OCI-LY1 (cell line): ENCODE measurements at regions not wholly inside any gene's neighbourhood (a gene's known extent, or its start where the extent isn't known, plus 50 kb on each side); places are given as distances from the start of the nearest gene placed in this dataset.

Source experiments
- H2AFZ ChIP-seq: fragments of 200-600 bp; sonication (generic), shearing (Covaris generic); 2 replicates; pipeline ENCODE4 v1.6.0; 2014; ENCODE audit warnings: antibody characterized with exemption, mild to moderate bottlenecking, low read length
- H3F3A ChIP-seq: fragments of 200-600 bp; sonication (generic), shearing (Covaris generic); 2 replicates; pipeline ENCODE4 v1.6.0; 2014; ENCODE audit warnings: mild to moderate bottlenecking, antibody characterized with exemption, low read length, moderate library complexity; ENCODE audit not compliant: insufficient read depth
- H3K27ac ChIP-seq: fragments of 200-600 bp; sonication (generic); 2 replicates; pipeline ENCODE4 v1.5.1; 2014; ENCODE audit warnings: low read length, mixed run types, mild to moderate bottlenecking, low read depth; ENCODE audit not compliant: poor library complexity, severe bottlenecking
- H3K27me3 ChIP-seq: fragments of 200-600 bp; sonication (generic); 2 replicates; pipeline ENCODE4 v1.6.0; 2014; ENCODE audit warnings: antibody characterized with exemption, mild to moderate bottlenecking, low read length, moderate library complexity; ENCODE audit not compliant: insufficient read depth
- H3K36me3 ChIP-seq: fragments of 200-600 bp; sonication (generic); 2 replicates; pipeline ENCODE4 v1.6.1; 2014; ENCODE audit warnings: mild to moderate bottlenecking, antibody characterized with exemption, low read length, moderate library complexity, mixed read lengths; ENCODE audit not compliant: insufficient read depth
- H3K4me1 ChIP-seq: fragments of 200-600 bp; sonication (generic); 2 replicates; pipeline ENCODE4 v1.5.1; 2014; ENCODE audit warnings: mild to moderate bottlenecking, low read length, moderate library complexity; ENCODE audit not compliant: insufficient read depth, severe bottlenecking
- H3K4me2 ChIP-seq: fragments of 200-600 bp; sonication (generic), shearing (Covaris generic); 2 replicates; pipeline ENCODE4 v1.6.1; 2014; ENCODE audit warnings: low read length
- H3K4me3 ChIP-seq: fragments of 200-600 bp; sonication (generic); 2 replicates; pipeline ENCODE4 v1.5.1; 2014; ENCODE audit warnings: low read length, low read depth, mild to moderate bottlenecking, mixed read lengths; ENCODE audit not compliant: poor library complexity, severe bottlenecking
- H3K79me2 ChIP-seq: fragments of 200-600 bp; shearing (Covaris generic); 2 replicates; pipeline ENCODE4 v1.6.1; 2016; ENCODE audit warnings: mixed run types, low read length, mixed read lengths; ENCODE audit not compliant: insufficient read depth
- H3K9ac ChIP-seq: fragments of 200-600 bp; sonication (generic), shearing (Covaris generic); 2 replicates; pipeline ENCODE4 v1.6.1; 2014; ENCODE audit warnings: mild to moderate bottlenecking, low read length, mixed read lengths
- H3K9me2 ChIP-seq: fragments of 200-600 bp; sonication (generic), shearing (Covaris generic); 2 replicates; pipeline ENCODE4 v1.6.1; 2014; ENCODE audit warnings: low read depth, mild to moderate bottlenecking, low read length, mixed read lengths
- H3K9me3 ChIP-seq: fragments of 200-600 bp; shearing (Covaris generic); 2 replicates; pipeline ENCODE4 v1.6.1; 2014; ENCODE audit warnings: low read length, mixed read lengths
- H4K20me1 ChIP-seq: fragments of 200-600 bp; sonication (generic), shearing (Covaris generic); 2 replicates; pipeline ENCODE4 v1.6.0; 2016; ENCODE audit warnings: mild to moderate bottlenecking, low read length; ENCODE audit not compliant: insufficient read depth
- EZH2 ChIP-seq: fragments of 200-600 bp; sonication (generic), shearing (Covaris generic); IDR thresholded peaks from 2 replicates; pipeline ENCODE4 v1.8.0; 2017; ENCODE audit warnings: borderline replicate concordance, mixed run types, mild to moderate bottlenecking, antibody characterized with exemption, low read length, moderate library complexity, mixed read lengths
- TF ChIP-seq, protein P1 (sequence below): fragments of 200-600 bp; sonication (generic), shearing (Covaris generic); IDR thresholded peaks from 2 replicates; pipeline ENCODE4 v1.5.1; 2017; ENCODE audit warnings: mild to moderate bottlenecking, antibody characterized with exemption, low read length, moderate library complexity, mixed read lengths

- H3K9me2 ChIP-seq, result no peaks in the 10 kb centered on the region
- no peaks in the 10 kb centered on the region for H3K9me3 ChIP-seq
- no peak for TF ChIP-seq EZH2
- TF ChIP-seq, protein P1, sequence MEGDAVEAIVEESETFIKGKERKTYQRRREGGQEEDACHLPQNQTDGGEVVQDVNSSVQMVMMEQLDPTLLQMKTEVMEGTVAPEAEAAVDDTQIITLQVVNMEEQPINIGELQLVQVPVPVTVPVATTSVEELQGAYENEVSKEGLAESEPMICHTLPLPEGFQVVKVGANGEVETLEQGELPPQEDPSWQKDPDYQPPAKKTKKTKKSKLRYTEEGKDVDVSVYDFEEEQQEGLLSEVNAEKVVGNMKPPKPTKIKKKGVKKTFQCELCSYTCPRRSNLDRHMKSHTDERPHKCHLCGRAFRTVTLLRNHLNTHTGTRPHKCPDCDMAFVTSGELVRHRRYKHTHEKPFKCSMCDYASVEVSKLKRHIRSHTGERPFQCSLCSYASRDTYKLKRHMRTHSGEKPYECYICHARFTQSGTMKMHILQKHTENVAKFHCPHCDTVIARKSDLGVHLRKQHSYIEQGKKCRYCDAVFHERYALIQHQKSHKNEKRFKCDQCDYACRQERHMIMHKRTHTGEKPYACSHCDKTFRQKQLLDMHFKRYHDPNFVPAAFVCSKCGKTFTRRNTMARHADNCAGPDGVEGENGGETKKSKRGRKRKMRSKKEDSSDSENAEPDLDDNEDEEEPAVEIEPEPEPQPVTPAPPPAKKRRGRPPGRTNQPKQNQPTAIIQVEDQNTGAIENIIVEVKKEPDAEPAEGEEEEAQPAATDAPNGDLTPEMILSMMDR, result no peak
- no peak overlapping the region for H3K4me3 ChIP-seq
- no peaks in the 10 kb centered on the region for H3K27me3 ChIP-seq
- no peak overlapping the region for H3K27ac ChIP-seq
- no peaks in the 10 kb centered on the region for H4K20me1 ChIP-seq
- H3K9ac ChIP-seq, result no peak overlapping the region
- no peak overlapping the region for H2AFZ ChIP-seq
- H3K79me2 ChIP-seq, result no peaks in the 10 kb centered on the region
- H3K36me3 ChIP-seq, result no peaks in the 10 kb centered on the region
- H3F3A ChIP-seq, result no peaks in the 10 kb centered on the region
- no peak overlapping the region for H3K4me2 ChIP-seq
- H3K4me1 ChIP-seq, result no peaks in the 10 kb centered on the region
These were observed 464.5 kb upstream of the CHAC2 start for GRCh38 chr2:53303012-53303578.

DNA sequence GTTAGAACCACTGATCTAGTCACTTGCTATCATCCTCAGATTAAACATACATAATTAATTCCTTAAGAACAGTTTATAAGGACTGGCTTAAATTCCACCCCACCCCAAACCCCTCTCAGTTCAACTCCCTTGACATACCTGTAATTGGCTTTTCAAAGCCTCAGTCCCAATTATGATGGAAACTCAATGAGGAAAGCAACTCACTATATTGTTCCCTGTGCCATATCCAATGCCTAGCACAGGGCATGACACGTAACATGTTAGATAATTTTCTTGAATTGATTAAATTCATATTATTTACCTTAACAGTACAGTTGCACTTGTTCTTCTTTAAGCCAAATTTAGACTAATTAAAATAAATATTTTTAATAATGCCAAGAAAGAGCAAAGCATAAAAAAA, 465.1 kb upstream of the CHAC2 start:
- Histone ChIP-seq H3K4me1 (no peaks in the 10 kb centered on the region), H3K9me3 (no peaks in the 10 kb centered on the region), H2AFZ (no peak overlapping the region), H3K27me3 (no peaks in the 10 kb centered on the region), H3F3A (no peaks in the 10 kb centered on the region), H3K9me2 (no peaks in the 10 kb centered on the region), H3K79me2 (no peaks in the 10 kb centered on the region), H3K4me2 (no peak overlapping the region), H4K20me1 (no peaks in the 10 kb centered on the region), H3K9ac (no peak overlapping the region), H3K4me3 (no peak overlapping the region), H3K36me3 (no peaks in the 10 kb centered on the region), H3K27ac (no peak overlapping the region)
- TF ChIP-seq EZH2, result no peak
- TF ChIP-seq, protein P1, result no peak

DNA sequence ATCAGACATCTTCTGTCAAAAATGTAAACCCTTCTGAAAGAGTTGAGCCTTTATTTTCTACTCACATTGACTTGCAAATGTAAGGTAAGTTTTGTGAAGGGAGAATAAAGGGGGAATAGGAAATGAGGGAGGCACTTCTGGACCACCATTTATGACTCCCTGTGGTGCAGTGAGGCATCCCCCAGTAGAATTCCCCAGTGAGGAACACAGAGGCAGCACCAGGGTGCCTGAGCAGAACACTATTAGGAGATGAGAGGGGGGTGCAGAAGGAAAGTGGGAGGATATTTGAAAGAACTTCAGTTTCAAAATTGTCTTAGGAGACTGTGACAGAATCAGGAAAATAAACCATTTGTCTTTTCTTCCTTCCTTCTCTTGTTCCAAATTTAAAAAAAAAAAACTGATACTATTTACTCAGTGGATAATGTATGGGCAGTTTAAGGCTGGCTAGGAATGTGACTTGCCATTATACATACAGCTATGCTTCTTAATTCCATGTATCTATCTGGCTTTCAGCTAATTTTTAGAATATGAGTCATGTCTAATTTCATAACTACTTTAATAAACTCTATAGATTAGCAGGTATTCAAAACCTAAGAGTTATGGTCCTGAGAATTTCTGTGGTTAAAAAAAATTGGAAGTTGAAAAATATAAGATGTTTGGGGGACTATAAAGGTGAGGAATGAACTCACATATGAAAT, 478.1 kb upstream of the CHAC2 start:
- H3F3A ChIP-seq, result no peaks in the 10 kb centered on the region
- H3K27me3 ChIP-seq, result no peaks in the 10 kb centered on the region
- no peaks in the 10 kb centered on the region for H3K4me1 ChIP-seq
- no peaks in the 10 kb centered on the region for H4K20me1 ChIP-seq
- no peak overlapping the region for H3K4me2 ChIP-seq
- no peak overlapping the region for H3K4me3 ChIP-seq
- TF ChIP-seq EZH2, result no peak
- TF ChIP-seq, protein P1, result no peak
- H3K9me2 ChIP-seq, result no peaks in the 10 kb centered on the region
- no peaks in the 10 kb centered on the region for H3K79me2 ChIP-seq
- H3K27ac ChIP-seq, result no peak overlapping the region
- no peak overlapping the region for H2AFZ ChIP-seq
- no peaks in the 10 kb centered on the region for H3K36me3 ChIP-seq
- no peak overlapping the region for H3K9ac ChIP-seq
- H3K9me3 ChIP-seq, result no peaks in the 10 kb centered on the region
